Hepatocyte (in vitro differentiated cells): ENCODE measurements at regions not wholly inside any gene's neighbourhood (a gene's known extent, or its start where the extent isn't known, plus 50 kb on each side); places are given as distances from the start of the nearest gene placed in this dataset.
"Not testable (repeated sequence)": the region's sequence is repeated elsewhere in the genome, so short reads cannot be mapped to it uniquely, and the experiment has no call there.

Source experiments
- EZH2 ChIP-seq: fragments of 200-600 bp; sonication (generic); IDR thresholded peaks from 2 replicates; pipeline ENCODE4 v1.6.1; 2016; ENCODE audit warnings: antibody characterized with exemption, mild to moderate bottlenecking, borderline replicate concordance
- EZH2phosphoT487 ChIP-seq: fragments of 200-600 bp; sonication (generic); IDR thresholded peaks from one replicate; pipeline ENCODE4 v1.6.1; 2018; ENCODE audit warnings: antibody characterized with exemption, mild to moderate bottlenecking, low read depth, moderate library complexity; ENCODE audit not compliant: unreplicated experiment, severe bottlenecking
- TF ChIP-seq, protein P1 (sequence below): fragments of 200-600 bp; sonication (generic); IDR thresholded peaks from 2 replicates; pipeline ENCODE4 v1.5.1; 2016; ENCODE audit warnings: antibody characterized with exemption, mild to moderate bottlenecking; ENCODE audit not compliant: poor library complexity

DNA sequence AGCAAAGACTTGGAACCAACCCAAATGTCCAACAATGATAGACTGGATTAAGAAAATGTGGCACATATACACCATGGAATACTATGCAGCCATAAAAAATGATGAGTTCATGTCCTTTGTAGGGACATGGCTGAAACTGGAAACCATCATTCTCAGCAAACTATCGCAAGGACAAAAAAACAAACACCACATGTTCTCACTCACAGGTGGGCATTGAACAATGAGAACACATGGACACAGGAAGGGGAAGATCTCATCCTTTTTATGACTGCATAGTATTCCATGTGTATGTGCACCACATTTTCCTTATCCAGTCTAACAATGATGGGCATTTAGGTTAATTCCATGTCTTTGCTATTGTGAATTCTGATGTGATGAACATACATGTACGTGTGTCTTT is 652.0 kb upstream of the LRRN3 start:
- TF ChIP-seq, protein P1, sequence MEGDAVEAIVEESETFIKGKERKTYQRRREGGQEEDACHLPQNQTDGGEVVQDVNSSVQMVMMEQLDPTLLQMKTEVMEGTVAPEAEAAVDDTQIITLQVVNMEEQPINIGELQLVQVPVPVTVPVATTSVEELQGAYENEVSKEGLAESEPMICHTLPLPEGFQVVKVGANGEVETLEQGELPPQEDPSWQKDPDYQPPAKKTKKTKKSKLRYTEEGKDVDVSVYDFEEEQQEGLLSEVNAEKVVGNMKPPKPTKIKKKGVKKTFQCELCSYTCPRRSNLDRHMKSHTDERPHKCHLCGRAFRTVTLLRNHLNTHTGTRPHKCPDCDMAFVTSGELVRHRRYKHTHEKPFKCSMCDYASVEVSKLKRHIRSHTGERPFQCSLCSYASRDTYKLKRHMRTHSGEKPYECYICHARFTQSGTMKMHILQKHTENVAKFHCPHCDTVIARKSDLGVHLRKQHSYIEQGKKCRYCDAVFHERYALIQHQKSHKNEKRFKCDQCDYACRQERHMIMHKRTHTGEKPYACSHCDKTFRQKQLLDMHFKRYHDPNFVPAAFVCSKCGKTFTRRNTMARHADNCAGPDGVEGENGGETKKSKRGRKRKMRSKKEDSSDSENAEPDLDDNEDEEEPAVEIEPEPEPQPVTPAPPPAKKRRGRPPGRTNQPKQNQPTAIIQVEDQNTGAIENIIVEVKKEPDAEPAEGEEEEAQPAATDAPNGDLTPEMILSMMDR = not testable (repeated sequence)
- not testable (repeated sequence) for TF ChIP-seq EZH2, EZH2phosphoT487
